Heart left ventricle (tissue), 13 donors: ENCODE measurements at regions not wholly inside any gene's neighbourhood (a gene's known extent, or its start where the extent isn't known, plus 50 kb on each side); places are given as distances from the start of the nearest gene placed in this dataset.

Experiments used
- POLR2A ChIP-seq, 2 donors: fragments of 450-650 bp; IDR thresholded peaks; one replicate each; pipeline ENCODE4 v1.6.1; 2017; ENCODE audit warnings: antibody characterized with exemption in 2 of 2, mild to moderate bottlenecking in 2 of 2, moderate library complexity in 2 of 2
- TF ChIP-seq, protein P1 (sequence below), 12 donors: fragments of 200-600 bp; sonication (generic) in 4 of 12; IDR thresholded peaks; one replicate each; pipeline versions ENCODE4 v1.5.0 to v1.8.0; 2018 to 2022; ENCODE audit warnings: antibody characterized with exemption in 12 of 12, mild to moderate bottlenecking in 5 of 12
- donor health status: ischemic (EF 13 %, LVEDD 7.1; RV severe dilation, severe dysfunction).
- donor health status: DM: no; HTN: yes; CAD: no.
- donor health status: DM: no; HTN: no; CAD: no.
- donor health status: ischemic (EF 25% LVEDD 6.9; RV normal size, moderate dysfunction).
- donor health status: ischemic (EF 25% LVEDD 5.7; RV mildly dilated, moderate dysfunction).
- donor health status: ischemic (EF 35%, LVEDD 5.7; RV mildly dilated, moderate dysfunction).
- donor health status: nonischemic (EF 11% LVEDD 7.7; RV severe dilation, severe dysfunction).
- donor health status: DM: yes; HTN: yes; CAD: no.
- donor health status: PGD.
- donor health status: ischemic (EF 29% LVEDD 5.4; RV normal size, mild dysfunction).
- donor health status: nonischemic (EF 23%, LVEDD 6.1; RV moderate dilation, normal function).

DNA sequence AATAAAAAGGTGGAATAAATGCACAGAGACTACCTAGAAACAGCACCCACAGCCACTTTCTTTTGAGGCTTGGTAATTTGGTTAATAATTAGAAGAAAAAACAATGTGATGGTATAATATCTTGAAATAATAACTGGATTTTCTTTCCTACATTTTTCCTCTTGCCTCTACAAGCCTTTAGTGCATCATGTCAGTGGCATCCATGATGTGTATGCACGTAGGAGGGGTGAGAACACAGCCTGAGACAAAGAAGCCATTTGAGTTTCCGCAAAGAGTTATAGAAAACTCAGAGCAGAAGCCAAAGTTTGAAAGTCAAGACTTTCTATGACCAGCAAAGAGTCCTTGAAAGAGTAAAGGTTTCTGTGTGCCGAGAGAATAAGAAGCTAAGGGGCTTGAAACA, 461.3 kb downstream of the BCOR start:
- TF ChIP-seq, protein P1, sequence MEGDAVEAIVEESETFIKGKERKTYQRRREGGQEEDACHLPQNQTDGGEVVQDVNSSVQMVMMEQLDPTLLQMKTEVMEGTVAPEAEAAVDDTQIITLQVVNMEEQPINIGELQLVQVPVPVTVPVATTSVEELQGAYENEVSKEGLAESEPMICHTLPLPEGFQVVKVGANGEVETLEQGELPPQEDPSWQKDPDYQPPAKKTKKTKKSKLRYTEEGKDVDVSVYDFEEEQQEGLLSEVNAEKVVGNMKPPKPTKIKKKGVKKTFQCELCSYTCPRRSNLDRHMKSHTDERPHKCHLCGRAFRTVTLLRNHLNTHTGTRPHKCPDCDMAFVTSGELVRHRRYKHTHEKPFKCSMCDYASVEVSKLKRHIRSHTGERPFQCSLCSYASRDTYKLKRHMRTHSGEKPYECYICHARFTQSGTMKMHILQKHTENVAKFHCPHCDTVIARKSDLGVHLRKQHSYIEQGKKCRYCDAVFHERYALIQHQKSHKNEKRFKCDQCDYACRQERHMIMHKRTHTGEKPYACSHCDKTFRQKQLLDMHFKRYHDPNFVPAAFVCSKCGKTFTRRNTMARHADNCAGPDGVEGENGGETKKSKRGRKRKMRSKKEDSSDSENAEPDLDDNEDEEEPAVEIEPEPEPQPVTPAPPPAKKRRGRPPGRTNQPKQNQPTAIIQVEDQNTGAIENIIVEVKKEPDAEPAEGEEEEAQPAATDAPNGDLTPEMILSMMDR (IDR thresholded peaks at IDR 0.05), result no peak
- no peak for TF ChIP-seq POLR2A (IDR thresholded peaks at IDR 0.05)
